RWPE2 (cell line): ENCODE measurements at regions not wholly inside any gene's neighbourhood (a gene's known extent, or its start where the extent isn't known, plus 50 kb on each side); places are given as distances from the start of the nearest gene placed in this dataset.

Experiments used
- ATAC-seq: fragments of 200-7000 bp; cut with Tn5 transposase; 3 replicates; pipeline ENCODE4 v1.9.1; 2021; ENCODE audit warnings: low read depth
- DNase-seq: peaks from one replicate; pipeline ENCODE4 v3.0.0-alpha.2; 2020; ENCODE audit warnings: low spot score
- H3K27ac ChIP-seq: fragments of 450-650 bp; 2 replicates; pipeline ENCODE4 v1.5.1; 2017; ENCODE audit warnings: mild to moderate bottlenecking; ENCODE audit not compliant: poor library complexity, severe bottlenecking
- H3K27me3 ChIP-seq: fragments of 250-450 bp; sonication (Bioruptor Pico); 2 replicates; pipeline ENCODE4 v1.5.1; 2021; ENCODE audit warnings: mild to moderate bottlenecking, moderate library complexity; ENCODE audit not compliant: insufficient read depth, poor library complexity, severe bottlenecking
- H3K36me3 ChIP-seq: fragments of 250-450 bp; sonication (Bioruptor Pico); 2 replicates; pipeline ENCODE4 v1.5.1; 2020; ENCODE audit warnings: low read depth, mild to moderate bottlenecking, moderate library complexity
- H3K4me1 ChIP-seq: fragments of 250-450 bp; sonication (Bioruptor Pico); 2 replicates; pipeline ENCODE4 v1.5.1; 2021; ENCODE audit warnings: mild to moderate bottlenecking, moderate library complexity; ENCODE audit not compliant: insufficient read depth, poor library complexity, severe bottlenecking
- H3K4me3 ChIP-seq: fragments of 250-450 bp; sonication (Bioruptor Pico); 2 replicates; pipeline ENCODE4 v1.5.1; 2021; ENCODE audit warnings: mild to moderate bottlenecking, moderate library complexity; ENCODE audit not compliant: severe bottlenecking
- H3K9me3 ChIP-seq: fragments of 250-450 bp; sonication (Bioruptor Pico); 2 replicates; pipeline ENCODE4 v1.5.1; 2021; ENCODE audit warnings: mild to moderate bottlenecking, moderate library complexity; ENCODE audit not compliant: severe bottlenecking
- TF ChIP-seq, protein P1 (sequence below): fragments of 450-650 bp; IDR thresholded peaks from one replicate; pipeline ENCODE4 v1.5.1; 2017; ENCODE audit warnings: mild to moderate bottlenecking, moderate library complexity; ENCODE audit not compliant: poor library complexity, severe bottlenecking

DNA sequence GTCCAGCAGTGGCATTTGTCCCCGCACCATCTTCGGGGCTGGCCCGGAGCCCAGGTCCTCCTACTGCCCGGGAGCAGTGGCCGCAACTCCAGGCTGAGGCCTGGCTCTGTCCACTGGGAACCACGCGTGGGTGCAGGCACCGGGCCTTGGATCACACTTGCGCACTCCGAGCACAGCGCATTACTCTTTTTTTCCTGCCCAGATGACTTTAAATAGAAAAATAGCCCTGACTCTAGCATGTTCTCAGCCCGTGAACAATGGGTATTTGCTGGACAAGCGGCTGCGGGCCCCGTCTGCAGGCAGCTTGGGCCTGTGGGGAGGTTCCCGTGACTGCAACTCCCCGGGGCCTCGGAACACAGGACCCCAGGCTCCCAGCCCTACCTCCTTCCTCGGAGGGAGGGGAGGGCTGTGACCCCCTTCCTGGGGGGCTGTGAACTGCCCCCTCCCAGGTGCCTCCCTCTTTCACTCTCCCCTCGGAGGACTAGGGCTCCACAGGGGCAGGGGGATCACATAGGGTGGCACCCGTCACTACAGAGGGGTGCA lies 162.2 kb downstream of the TBXT start:
- no peak overlapping the region for H3K4me3 ChIP-seq
- no peaks in the 10 kb centered on the region for H3K9me3 ChIP-seq
- peaks cover 18% of the 10 kb centered on the region for H3K27me3 ChIP-seq
- H3K36me3 ChIP-seq = no peaks in the 10 kb centered on the region
- no peak for DNase-seq
- TF ChIP-seq, protein P1, sequence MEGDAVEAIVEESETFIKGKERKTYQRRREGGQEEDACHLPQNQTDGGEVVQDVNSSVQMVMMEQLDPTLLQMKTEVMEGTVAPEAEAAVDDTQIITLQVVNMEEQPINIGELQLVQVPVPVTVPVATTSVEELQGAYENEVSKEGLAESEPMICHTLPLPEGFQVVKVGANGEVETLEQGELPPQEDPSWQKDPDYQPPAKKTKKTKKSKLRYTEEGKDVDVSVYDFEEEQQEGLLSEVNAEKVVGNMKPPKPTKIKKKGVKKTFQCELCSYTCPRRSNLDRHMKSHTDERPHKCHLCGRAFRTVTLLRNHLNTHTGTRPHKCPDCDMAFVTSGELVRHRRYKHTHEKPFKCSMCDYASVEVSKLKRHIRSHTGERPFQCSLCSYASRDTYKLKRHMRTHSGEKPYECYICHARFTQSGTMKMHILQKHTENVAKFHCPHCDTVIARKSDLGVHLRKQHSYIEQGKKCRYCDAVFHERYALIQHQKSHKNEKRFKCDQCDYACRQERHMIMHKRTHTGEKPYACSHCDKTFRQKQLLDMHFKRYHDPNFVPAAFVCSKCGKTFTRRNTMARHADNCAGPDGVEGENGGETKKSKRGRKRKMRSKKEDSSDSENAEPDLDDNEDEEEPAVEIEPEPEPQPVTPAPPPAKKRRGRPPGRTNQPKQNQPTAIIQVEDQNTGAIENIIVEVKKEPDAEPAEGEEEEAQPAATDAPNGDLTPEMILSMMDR = no peak
- H3K4me1 ChIP-seq = no peaks in the 10 kb centered on the region
- H3K27ac ChIP-seq = peak overlapping the region; percentile 31
- ATAC-seq = peak; percentile 32

GRCh38 chr6:166004876-166005275 lies 162.8 kb downstream of the TBXT start:
- H3K4me3 ChIP-seq = no peak overlapping the region
- TF ChIP-seq, protein P1 = no peak
- no peak for ATAC-seq
- H3K9me3 ChIP-seq = no peaks in the 10 kb centered on the region
- no peak overlapping the region for H3K27ac ChIP-seq
- no peak for DNase-seq
- no peaks in the 10 kb centered on the region for H3K4me1 ChIP-seq
- H3K36me3 ChIP-seq = no peaks in the 10 kb centered on the region
- peaks cover 18% of the 10 kb centered on the region for H3K27me3 ChIP-seq

DNA sequence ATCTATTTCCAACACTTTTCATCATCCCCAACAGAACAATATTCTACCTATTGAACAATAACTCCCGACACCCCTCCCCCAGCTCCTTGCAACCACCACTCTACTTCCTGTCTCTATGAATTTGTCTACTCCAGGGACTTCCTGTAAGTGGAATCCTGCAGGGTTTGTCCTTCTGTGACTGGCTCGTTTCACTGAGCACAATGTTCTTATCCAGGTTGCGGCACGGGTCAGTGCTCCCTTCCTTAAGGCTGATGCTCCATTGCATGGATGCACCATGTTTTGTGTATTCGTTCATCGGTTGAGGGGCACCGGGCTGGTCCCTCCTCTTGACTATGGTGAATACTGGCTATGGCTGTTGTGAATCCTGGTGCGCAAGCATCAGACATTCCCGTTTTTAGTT lies 163.2 kb downstream of the TBXT start:
- TF ChIP-seq, protein P1 = no peak
- peaks cover 18% of the 10 kb centered on the region for H3K27me3 ChIP-seq
- H3K9me3 ChIP-seq = no peaks in the 10 kb centered on the region
- H3K27ac ChIP-seq = no peak overlapping the region
- no peak overlapping the region for H3K4me3 ChIP-seq
- ATAC-seq (no peak), DNase-seq (no peak)
- no peaks in the 10 kb centered on the region for H3K36me3 ChIP-seq
- no peaks in the 10 kb centered on the region for H3K4me1 ChIP-seq

- no peak for DNase-seq
- ATAC-seq = no peak
- TF ChIP-seq, protein P1 = no peak
Observed at GRCh38 chr6:166003569-166003968, 164.1 kb downstream of the TBXT start.

GRCh38 chr6:166001359-166001758 lies 166.3 kb downstream of the TBXT start:
- Histone ChIP-seq H3K27ac (no peak overlapping the region), H3K4me1 (no peaks in the 10 kb centered on the region), H3K36me3 (no peaks in the 10 kb centered on the region), H3K9me3 (no peaks in the 10 kb centered on the region), H3K4me3 (no peak overlapping the region), H3K27me3 (no peaks in the 10 kb centered on the region)
- TF ChIP-seq, protein P1 = no peak
- no peak for DNase-seq
- ATAC-seq = no peak

More at GRCh38 chr6:166003569-166003968, 164.1 kb downstream of the TBXT start:
- Histone ChIP-seq H3K27me3 (peaks cover 16% of the 10 kb centered on the region), H3K4me1 (no peaks in the 10 kb centered on the region), H3K9me3 (no peaks in the 10 kb centered on the region), H3K27ac (no peak overlapping the region), H3K4me3 (no peak overlapping the region), H3K36me3 (no peaks in the 10 kb centered on the region)
